Activated B cell treated with CpG ODN at 0.5 μM for 24 hours (primary cell): ENCODE measurements at regions not wholly inside any gene's neighbourhood (a gene's known extent, or its start where the extent isn't known, plus 50 kb on each side); places are given as distances from the start of the nearest gene placed in this dataset.

Experiments
- ATAC-seq: fragments of 200-7000 bp; cut with Tn5 transposase; one replicate; pipeline ENCODE4 v1.10.0; 2021; ENCODE audit warnings: low read depth, mild to moderate bottlenecking, moderate library complexity
- CTCF ChIA-PET: fragments of 350-600 bp; sonication (Branson Sonifier 250); formaldehyde crosslinking; loops from one replicate; lab custom pipeline; 2021; ENCODE audit warnings: antibody characterized with exemption; lab: Charles Lee
- POLR2A ChIA-PET: fragments of 350-600 bp; sonication (Branson Sonifier 250); formaldehyde crosslinking; loops from one replicate; lab custom pipeline; 2021; ENCODE audit warnings: antibody characterized with exemption; lab: Charles Lee
- DNase-seq: peaks from one replicate; pipeline ENCODE4 v3.0.0; 2022
- H3K27ac Mint-ChIP-seq: one replicate; pipeline ENCODE4 v1.8.0; 2020; ENCODE audit warnings: mixed read lengths
- H3K27me3 Mint-ChIP-seq: one replicate; pipeline ENCODE4 v1.8.0; 2021; ENCODE audit warnings: mixed read lengths
- H3K36me3 Mint-ChIP-seq: one replicate; pipeline ENCODE4 v1.8.0; 2021; ENCODE audit warnings: low read depth, mixed read lengths
- H3K4me1 Mint-ChIP-seq: one replicate; pipeline ENCODE4 v1.8.0; 2021; ENCODE audit warnings: mixed read lengths
- H3K4me3 Mint-ChIP-seq: one replicate; pipeline ENCODE4 v1.8.0; 2020; ENCODE audit warnings: mild to moderate bottlenecking, mixed read lengths
- H3K9me3 Mint-ChIP-seq: one replicate; pipeline ENCODE4 v1.8.0; 2020; ENCODE audit warnings: mixed read lengths
- intact Hi-C: fragments of 100-400 bp; cut with micrococcal nuclease; formaldehyde crosslinking; loops from one replicate; pipeline ENCODE4 v1.15.1; 2024
- TF ChIP-seq, protein P1 (sequence below): fragments of 200-600 bp; IDR thresholded peaks from one replicate; pipeline ENCODE4 v1.8.0; 2022; ENCODE audit warnings: antibody characterized with exemption, mild to moderate bottlenecking

DNA sequence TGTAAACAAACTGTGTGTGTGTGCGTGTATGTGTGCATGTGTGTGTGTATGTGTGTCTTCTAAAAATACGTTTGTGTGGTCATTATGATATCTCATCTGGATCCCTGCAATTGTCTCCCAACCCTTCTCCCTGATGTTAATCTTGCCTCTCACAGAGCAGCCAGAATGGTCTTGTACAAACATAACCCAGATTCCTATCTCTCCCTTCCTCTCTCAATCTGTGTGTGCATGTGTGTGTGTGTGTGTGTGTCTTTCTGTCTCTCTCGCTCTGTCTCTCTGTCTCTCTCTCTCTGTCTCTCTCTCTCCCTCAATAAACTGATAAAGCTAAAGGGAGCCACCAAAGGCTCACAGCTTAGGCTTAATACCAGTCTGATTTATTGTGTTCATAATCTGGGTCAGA is 210.8 kb downstream of the PAX3 start:
- TF ChIP-seq, protein P1, sequence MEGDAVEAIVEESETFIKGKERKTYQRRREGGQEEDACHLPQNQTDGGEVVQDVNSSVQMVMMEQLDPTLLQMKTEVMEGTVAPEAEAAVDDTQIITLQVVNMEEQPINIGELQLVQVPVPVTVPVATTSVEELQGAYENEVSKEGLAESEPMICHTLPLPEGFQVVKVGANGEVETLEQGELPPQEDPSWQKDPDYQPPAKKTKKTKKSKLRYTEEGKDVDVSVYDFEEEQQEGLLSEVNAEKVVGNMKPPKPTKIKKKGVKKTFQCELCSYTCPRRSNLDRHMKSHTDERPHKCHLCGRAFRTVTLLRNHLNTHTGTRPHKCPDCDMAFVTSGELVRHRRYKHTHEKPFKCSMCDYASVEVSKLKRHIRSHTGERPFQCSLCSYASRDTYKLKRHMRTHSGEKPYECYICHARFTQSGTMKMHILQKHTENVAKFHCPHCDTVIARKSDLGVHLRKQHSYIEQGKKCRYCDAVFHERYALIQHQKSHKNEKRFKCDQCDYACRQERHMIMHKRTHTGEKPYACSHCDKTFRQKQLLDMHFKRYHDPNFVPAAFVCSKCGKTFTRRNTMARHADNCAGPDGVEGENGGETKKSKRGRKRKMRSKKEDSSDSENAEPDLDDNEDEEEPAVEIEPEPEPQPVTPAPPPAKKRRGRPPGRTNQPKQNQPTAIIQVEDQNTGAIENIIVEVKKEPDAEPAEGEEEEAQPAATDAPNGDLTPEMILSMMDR: no peak
- Mint-ChIP-seq H3K27ac (no peak overlapping the region), H3K4me3 (no peak overlapping the region), H3K36me3 (no peaks in the 10 kb centered on the region), H3K9me3 (peaks cover 4% of the 10 kb centered on the region), H3K27me3 (no peaks in the 10 kb centered on the region), H3K4me1 (no peaks in the 10 kb centered on the region)
- CTCF ChIA-PET: no interaction called here
- intact Hi-C loops: no loop called here
- POLR2A ChIA-PET: no interaction called here
- ATAC-seq (no peak), DNase-seq (no peak)

DNA sequence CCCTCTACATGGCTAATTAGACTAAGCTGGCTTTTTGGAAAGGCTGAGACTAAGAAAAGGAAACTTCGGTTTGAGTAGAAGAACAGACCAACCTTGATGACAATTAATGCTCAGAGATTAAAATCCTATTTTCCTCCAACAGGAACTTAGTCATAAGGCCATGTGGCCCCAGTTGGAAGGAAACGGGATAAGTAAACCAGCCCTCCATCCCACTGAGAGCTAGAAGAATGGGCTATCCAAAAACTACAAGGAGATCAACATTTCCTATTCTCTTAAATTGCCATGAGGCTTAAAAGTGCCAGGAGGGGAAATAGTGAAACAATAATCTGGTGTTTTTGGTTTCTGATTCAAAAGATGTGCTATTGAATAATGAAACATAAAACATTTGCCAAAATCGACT is 216.6 kb downstream of the PAX3 start:
- H3K4me1 Mint-ChIP-seq: no peaks in the 10 kb centered on the region
- CTCF ChIA-PET: no interaction called here
- H3K27me3 Mint-ChIP-seq: no peaks in the 10 kb centered on the region
- intact Hi-C loops: no loop called here
- ATAC-seq: no peak
- TF ChIP-seq, protein P1: no peak
- H3K36me3 Mint-ChIP-seq: no peaks in the 10 kb centered on the region
- POLR2A ChIA-PET: no interaction called here
- H3K27ac Mint-ChIP-seq: no peak overlapping the region
- H3K9me3 Mint-ChIP-seq: peaks cover 2% of the 10 kb centered on the region
- DNase-seq: no peak
- no peak overlapping the region for H3K4me3 Mint-ChIP-seq

DNA sequence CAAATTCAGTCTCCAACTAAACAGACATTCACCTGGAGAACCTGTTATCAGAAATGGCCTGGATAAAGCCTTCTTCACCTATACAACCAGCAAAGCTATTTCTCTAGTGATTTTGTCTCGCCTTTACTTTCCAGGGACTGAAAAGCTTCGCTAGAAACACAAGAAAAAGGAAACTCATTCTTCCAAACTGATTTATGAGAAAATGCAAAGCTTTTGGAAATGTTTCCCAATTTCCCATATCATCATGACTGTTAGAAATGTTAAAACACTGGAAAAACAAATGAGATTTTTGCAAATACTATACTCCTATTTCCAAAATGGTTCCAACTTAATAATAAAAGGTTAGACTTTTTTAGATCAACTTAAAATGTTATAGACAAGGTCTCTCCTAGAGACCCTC is 218.7 kb downstream of the PAX3 start:
- CTCF ChIA-PET: no interaction called here
- ATAC-seq (no peak), DNase-seq (no peak)
- TF ChIP-seq, protein P1: no peak
- no peaks in the 10 kb centered on the region for H3K4me1 Mint-ChIP-seq
- intact Hi-C loops: no loop called here
- H3K9me3 Mint-ChIP-seq: peaks cover under 1% of the 10 kb centered on the region
- H3K27me3 Mint-ChIP-seq: no peaks in the 10 kb centered on the region
- no peak overlapping the region for H3K4me3 Mint-ChIP-seq
- no peak overlapping the region for H3K27ac Mint-ChIP-seq
- POLR2A ChIA-PET: no interaction called here
- H3K36me3 Mint-ChIP-seq: no peaks in the 10 kb centered on the region

DNA sequence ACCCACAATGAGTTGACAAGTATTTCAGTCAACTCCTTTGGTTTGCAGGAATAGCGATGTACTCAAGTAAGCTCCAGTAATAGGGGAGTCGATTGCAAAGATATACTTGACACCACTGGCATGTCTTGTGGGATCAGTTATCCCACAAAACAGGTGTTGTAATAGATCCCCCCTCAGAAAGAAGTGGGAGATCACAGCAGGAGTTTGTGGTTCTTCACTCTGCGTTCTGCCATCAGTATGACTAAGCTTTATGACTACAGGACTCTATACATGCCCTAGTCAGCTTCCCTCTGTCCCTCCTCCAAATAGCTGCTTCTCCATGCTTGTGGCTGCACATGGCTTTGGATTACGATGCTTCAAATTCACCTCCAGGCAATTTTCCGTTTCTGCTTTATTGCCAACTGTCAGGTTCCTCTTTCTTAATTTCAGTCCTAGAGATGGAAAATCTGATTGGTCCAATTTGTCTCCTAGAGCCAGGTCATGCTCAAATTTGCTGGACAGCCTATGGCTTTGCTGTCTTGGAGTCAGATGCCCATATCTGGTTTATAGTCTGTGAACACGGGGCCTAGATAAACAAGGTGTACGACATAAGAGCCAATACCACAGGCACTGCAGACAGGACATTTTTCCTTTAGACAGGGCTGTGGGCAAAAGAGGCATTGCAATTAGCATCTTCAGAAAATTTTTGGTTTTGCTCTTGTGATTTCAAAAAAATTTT is 221.7 kb downstream of the PAX3 start:
- H3K4me3 Mint-ChIP-seq: no peak overlapping the region
- no peaks in the 10 kb centered on the region for H3K4me1 Mint-ChIP-seq
- no peaks in the 10 kb centered on the region for H3K36me3 Mint-ChIP-seq
- peaks cover 5% of the 10 kb centered on the region for H3K27me3 Mint-ChIP-seq
- H3K27ac Mint-ChIP-seq: no peak overlapping the region
- H3K9me3 Mint-ChIP-seq: no peaks in the 10 kb centered on the region
- ChIA-PET CTCF (no interaction called here), POLR2A (no interaction called here)
- intact Hi-C loops: no loop called here
- no peak for ATAC-seq
- TF ChIP-seq, protein P1: no peak
- no peak for DNase-seq

DNA sequence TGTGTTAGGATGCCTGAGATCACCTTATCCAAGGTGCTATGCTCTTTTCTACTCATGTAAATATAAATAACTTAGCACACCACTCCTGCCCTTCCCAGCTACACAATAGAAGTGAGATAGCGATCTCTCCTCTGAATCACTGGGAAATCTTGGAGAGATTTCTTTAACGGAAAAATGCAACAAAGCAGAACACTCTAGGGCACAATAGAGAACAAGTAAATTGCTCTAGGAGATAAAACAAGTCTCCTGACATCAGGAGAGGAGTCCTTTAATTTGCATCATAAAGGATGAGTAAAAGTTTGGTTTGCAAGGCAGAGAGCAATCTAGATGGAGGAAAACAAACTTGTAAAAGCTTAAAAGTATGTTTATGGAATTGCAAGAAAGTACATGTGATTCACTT is 224.1 kb downstream of the PAX3 start:
- Mint-ChIP-seq H3K9me3 (no peaks in the 10 kb centered on the region), H3K36me3 (no peaks in the 10 kb centered on the region), H3K4me1 (no peaks in the 10 kb centered on the region), H3K4me3 (no peak overlapping the region), H3K27me3 (peaks cover 5% of the 10 kb centered on the region), H3K27ac (no peak overlapping the region)
- CTCF ChIA-PET: no interaction called here
- TF ChIP-seq, protein P1: no peak
- POLR2A ChIA-PET: no interaction called here
- ATAC-seq: no peak
- intact Hi-C loops: no loop called here
- no peak for DNase-seq
